HG03175 (cell line): ENCODE measurements at regions not wholly inside any gene's neighbourhood (a gene's known extent, or its start where the extent isn't known, plus 50 kb on each side); places are given as distances from the start of the nearest gene placed in this dataset.
A peak's percentile ranks its signal among the peaks of the same experiment; 100 is the strongest.
"Not testable (repeated sequence)": the region's sequence is repeated elsewhere in the genome, so short reads cannot be mapped to it uniquely, and the experiment has no call there.

Experiments
- ATAC-seq: cut with Tn5 transposase; IDR thresholded peaks from one replicate; pipeline ENCODE4 v1.9.1; 2021; ENCODE audit warnings: mild to moderate bottlenecking, moderate library complexity; ENCODE audit not compliant: unreplicated experiment

GRCh38 chr7:121745856-121746255 lies 127.1 kb upstream of the PTPRZ1 start:
- ATAC-seq = no peak

DNA sequence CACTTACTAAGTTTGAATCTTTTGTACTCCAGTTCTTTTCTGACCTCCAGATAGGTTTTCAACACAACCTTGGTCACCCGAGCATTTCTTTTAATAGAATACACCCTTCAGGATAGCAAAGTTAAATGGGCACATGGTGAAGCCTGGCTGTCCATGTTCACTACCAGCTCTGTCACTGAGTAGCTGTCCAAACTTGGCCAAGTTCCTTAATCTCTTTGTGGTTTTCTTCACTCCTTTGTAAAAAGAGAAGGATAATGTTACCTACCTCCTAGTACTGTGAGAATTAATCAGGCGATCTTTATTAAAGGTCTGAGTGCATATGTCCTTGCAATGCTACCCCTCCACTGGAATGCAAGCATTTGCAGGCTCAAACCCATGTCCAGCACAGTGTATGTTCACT lies 128.1 kb upstream of the PTPRZ1 start:
- ATAC-seq = no peak

GRCh38 chr7:121744319-121744718 lies 128.6 kb upstream of the PTPRZ1 start:
- ATAC-seq = peak; percentile 68

DNA sequence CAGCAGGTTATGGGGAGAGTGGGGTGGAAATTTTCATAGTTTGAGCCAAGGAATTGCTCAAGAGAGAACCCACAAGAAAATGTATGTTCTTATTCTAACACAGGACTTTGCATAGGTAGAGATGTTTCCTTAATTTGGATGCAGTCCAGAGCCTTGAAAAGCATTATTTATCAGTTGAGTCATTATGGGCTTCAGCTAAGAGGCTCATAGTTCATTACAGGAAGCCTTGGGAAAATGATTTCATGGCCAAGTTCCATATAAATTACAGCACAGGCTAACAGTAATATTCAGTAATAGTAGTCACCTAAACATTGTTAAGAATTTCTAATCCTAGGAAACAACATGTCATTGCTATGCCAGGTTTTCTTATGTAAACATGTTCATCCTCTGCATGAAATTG lies 131.1 kb upstream of the PTPRZ1 start:
- ATAC-seq = no peak

- ATAC-seq = no peak
Observed at GRCh38 chr7:121739465-121739864, 133.5 kb upstream of the PTPRZ1 start.

DNA sequence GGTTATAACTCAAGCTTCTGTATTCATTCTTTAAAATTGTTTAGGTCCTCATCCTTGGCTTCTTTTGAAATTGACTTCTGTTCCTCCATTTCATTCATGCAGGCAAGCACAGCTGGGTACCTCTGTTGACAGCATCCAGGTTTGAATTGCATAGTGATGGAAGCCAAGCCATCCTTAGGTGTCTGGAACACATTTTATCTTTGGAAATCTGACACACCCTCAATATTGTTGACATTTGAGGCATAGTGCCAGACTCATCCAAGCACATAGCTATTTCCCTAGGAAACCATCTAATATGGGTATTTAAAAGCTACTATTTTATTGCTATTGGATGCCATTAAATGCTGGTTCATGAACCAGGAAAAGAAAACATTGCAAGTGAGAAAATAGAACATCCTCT lies 142.1 kb upstream of the PTPRZ1 start:
- no peak for ATAC-seq

DNA sequence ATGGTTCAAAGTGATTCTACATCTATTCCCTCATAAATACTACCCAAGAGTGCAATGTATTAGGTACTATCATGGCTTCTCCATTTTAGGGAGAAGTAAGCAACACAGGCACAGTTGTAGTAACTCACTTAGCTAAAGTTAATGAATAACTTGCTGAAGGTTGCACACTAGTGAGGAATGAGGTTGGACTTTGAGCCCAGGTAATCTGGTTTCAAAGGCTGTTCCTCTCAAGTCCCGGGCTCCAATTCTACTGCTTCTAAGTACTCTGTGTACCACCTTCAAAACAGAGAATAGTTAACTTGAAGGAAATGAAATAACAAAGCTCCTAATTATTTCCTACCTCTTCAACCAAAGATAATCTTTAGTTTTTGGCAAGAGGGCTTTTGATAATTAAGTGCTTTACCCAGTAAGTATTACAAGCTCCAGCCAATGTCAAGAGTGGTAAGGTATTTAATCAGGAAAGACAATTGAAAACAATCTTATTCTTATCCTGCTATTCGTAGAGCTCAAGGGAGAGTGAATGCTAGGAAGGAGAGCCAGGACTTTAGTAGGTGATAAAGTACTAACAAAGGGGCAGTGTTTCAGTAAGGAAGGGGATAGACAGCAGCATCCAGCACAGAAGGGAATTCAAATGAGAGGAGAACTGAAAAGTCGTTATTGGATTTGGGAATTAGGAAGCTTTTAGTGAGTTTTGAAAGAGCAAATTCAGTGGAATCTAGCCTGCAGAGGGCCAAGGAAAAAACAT lies 158.2 kb upstream of the PTPRZ1 start:
- ATAC-seq = peak; percentile 70

DNA sequence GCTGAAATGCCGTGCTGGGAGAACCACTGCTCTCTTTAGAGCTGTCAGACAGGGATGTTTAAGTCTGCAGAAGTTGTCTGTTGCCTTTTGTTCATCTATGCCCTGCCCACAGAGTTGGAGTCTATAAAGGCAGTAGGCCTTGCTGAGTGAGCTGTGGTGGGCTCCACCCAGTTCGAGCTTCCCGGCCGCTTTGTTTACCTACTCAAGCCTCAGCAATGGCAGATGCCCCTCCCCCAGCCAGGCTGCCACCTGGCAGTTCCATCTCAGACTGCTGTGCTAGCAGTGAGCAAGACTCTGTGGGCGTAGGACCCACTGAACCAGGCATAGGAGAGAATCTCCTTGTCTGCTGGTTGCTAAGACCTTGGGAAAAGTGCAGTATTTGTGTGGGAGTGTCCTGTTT lies 160.0 kb upstream of the PTPRZ1 start:
- ATAC-seq = not testable (repeated sequence)

GRCh38 chr7:121697731-121698316 lies 175.1 kb upstream of the PTPRZ1 start:
- no peak for ATAC-seq

DNA sequence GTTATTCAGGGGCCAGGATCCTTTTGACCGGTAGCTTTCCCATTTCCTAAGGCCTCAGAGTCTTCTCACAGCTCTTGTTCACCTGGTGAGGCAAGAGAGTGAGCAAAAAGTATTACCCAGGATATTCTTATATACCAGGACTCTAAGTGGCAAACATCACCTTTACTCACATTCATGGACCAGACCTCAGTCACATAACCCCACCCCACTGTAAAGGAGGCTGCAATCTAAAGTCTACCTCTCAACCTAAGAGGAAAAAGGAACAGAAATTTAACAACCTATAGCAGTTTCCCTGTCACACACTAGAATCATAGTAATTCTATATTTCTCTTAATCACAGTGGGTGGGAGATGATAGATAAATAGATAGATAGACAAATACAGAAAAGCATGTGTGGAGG lies 176.0 kb upstream of the PTPRZ1 start:
- no peak for ATAC-seq

DNA sequence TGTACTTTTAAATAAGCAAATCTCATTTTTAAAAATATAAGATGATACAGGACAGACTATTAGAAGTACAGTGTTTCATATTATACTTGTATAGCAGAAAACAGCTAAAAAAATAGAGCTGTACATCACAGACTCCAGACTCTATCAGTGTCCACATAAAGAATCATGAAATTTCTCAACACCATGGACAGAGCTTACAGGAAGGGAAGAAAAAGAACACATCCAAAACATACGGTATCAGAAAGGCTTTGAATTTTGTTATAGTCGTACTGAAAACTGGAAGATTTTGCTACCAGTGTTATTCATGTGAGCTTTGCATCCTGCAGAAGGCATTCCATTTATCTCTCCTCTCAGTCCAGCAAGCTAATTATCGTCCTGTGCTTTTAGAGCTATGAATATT lies 183.2 kb upstream of the PTPRZ1 start:
- ATAC-seq = no peak

DNA sequence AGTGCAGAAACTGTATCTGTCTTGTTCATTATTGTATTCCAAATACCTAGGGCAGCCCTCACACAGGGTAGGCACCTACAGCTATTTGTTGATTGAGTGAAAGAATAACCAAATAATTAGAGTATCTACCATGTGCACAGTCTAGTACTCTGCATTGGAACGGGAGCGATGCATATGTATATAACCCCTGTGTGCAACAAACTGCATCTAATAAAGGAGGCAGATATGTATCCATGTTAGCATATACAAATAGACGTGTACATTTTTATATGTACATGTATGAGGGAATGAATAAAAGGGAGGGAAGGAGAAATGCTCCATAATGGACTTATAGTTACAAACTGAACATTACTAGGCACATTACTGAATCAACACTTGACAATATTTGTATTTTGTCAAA lies 191.3 kb upstream of the PTPRZ1 start:
- ATAC-seq = no peak

- ATAC-seq = no peak
Observed at GRCh38 chr7:121676168-121676567, 196.8 kb upstream of the PTPRZ1 start.

DNA sequence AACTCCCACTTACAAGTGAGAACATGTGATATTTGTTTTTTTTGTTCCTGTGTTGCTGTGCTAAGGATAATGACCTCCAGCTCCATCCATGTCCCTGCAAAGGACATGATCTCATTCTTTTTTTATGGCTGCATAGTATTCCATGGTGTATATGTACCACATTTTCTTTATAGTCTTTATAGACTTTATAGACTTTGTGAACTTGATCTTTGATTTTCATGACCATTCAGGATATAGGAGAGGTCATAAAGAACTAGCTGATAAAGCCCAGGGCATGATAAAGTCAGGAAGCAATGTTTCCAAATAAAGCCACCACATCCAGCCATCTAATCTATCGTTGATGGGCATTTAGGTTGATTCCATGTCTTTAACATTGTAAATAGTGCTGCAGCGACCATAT lies 198.5 kb upstream of the PTPRZ1 start:
- ATAC-seq = not testable (repeated sequence)

GRCh38 chr7:121669144-121669543 lies 203.8 kb upstream of the PTPRZ1 start:
- no peak for ATAC-seq

- no peak for ATAC-seq
Observed at GRCh38 chr7:121666306-121666705, 206.7 kb upstream of the PTPRZ1 start.

GRCh38 chr7:121643320-121643719 lies 229.6 kb upstream of the PTPRZ1 start:
- ATAC-seq = no peak

DNA sequence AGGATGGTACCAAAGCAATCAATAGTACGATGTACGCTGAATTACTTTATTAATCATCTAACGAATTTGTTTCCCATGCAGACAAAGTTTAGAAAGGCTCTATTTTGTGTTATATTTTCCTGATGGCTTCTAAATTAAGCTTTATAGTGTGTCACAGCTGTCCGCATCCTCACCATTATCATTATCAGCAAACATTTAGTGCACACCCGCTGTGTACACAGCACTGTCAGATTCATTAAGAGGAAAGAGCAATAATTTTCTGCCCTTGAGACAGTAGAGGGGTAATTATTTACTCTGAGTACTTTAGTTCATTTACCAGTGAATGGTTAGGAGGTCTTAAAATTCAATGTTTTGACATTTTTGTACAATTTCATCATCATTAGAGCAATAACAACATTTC lies 233.3 kb upstream of the PTPRZ1 start:
- ATAC-seq = no peak

DNA sequence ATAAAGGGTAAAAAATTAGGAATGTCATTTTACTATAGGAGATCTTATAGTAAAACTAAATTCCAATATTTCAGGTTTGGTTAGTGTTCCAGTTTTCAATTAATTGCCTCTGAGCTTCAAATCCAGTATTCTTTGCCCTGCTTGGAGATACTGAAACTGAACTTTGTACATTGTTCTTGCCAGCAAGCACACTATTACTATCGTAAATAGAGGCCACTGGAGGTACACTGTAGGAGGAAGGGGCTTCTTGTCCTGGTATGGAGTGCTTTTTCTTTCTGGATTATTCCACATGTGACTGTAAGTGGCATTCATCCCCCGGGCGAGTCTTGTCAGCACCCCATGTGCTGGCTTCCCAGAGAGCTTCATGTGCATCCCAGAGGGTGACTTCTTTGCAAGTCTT lies 234.7 kb upstream of the PTPRZ1 start:
- no peak for ATAC-seq

- no peak for ATAC-seq
Observed at GRCh38 chr7:121634356-121634755, 238.2 kb upstream of the FAM3C start.

GRCh38 chr7:121633186-121633585 lies 237.1 kb upstream of the FAM3C start:
- no peak for ATAC-seq

- ATAC-seq = no peak
Observed at GRCh38 chr7:121624958-121625357, 228.8 kb upstream of the FAM3C start.
